Bone marrow (tissue), 2 donors: ENCODE measurements at regions not wholly inside any gene's neighbourhood (a gene's known extent, or its start where the extent isn't known, plus 50 kb on each side); places are given as distances from the start of the nearest gene placed in this dataset.

Experiments used
- DNase-seq, 2 donors: peaks; one replicate each; lab custom pipeline; 2025; lab: John Stamatoyannopoulos, UW

DNA sequence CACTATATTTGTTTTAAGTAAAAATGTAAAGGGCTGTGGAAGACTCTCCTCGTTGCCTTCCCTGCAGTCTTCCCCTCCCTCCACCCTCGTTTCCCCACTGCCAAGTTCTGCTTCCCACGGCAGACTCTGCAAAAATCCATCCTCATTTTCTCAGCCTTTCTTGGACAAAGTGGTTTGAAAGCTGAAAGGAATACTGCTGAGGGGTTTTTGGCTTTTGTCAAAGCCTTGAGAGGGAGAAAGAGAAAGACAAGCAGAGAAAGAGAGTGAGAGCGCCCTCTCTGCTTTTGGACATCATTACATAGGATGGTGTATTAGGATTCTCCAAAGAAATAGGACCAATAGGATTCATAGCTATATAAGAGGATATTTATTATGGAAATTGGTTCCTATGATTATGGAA, 455.9 kb upstream of the SOX11 start:
- DNase-seq, result no peak

DNA sequence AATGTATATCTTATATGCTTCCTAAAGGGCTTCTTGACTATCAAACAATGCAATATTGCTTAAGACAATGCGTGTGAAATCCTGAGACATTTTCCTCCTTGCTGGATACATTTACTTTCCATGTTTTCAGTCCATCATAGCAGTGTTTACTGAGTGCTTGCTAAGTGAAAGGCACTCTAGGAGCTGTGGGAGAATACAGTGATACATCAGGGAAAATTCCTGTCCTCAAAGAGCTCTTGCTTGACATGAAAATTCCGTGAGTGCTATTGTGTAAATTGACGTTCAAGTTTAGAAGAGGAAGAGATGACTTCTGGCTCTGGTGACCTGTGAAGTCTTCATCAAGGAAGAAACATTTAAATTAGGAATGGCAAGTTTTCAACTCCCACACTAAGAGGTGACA, 449.4 kb upstream of the SOX11 start:
- DNase-seq, result no peak

DNA sequence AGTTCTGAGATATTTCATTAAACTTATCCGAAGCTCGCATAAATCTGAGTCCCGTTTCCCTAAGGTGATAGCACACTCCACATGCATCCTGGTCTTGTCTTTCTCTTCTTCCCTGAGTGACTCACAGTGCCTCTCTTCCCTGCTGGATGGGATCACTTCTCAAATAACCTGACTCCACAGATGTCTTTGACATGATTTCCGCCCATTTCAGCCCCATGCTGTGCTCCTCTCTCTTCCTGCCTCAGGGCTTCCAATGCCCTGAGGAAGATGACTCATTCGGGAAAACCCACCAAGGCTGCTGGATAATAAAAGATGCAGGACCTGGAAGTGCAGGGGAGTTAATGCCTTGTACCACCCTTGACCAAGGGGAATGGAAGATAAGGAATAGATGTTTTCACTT, 441.7 kb upstream of the SOX11 start:
- DNase-seq, result no peak

DNA sequence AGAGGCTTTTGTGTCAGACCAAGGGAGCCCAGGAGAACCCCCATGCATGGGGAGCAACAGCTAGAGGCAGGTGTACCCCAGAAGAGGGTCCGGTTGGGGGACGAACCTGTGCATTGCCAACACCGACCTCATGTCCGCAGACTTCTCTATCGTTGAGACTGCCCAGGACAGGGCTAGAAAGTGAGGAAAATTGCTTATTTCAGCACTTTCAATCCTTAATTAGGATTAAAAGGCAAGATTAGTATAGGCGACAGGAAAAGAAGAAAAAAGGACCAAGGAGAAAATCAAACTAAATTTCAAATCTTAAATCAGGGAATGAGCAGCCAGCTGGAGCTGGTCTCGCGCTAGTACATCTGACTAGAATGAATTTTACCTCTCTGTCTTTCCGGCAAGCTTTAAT, 438.9 kb upstream of the SOX11 start:
- DNase-seq, result no peak

DNA sequence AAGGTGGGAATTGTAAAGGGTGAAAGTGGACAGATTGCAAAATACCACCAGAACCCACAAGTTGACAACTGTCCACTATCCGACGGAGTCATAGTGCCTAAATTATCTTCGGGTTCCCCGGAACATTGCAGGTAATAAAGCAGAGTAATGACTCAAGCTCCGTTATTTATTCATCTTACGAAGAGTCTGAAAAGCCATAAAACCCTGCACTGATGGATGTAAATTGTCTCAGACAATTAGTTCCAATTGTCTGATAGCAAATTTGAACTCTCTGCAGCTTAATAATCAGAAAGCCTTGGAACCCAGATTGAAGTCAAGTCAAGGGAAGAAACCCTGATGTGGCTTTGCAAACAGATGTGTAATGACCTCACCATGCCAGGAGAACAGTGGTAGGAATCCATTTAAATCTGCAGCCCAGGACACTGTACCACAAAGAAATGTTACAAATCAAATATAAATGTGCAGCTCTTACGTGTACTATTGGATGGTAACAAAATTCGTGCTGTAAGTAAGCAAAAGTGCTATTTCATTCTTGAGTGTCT, 437.3 kb upstream of the SOX11 start:
- DNase-seq, result no peak

DNA sequence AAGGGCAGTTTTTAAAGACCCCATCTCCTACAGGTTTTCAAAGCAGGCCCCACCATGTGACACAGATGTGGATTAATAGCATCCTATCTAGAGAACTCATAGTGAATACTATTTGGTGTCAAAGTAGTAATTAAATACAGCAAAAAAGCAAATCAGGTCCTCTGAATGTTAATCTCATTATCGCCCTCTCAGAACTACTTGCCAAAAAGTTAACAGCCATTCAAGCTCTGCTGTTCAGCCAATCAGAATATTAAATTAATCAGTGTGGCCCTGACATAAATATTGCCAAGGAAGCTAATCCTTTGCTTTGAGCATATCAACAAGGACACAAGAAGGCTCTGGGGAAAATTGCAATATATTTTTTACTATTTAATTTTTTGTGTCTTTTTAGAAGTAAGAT, 428.9 kb upstream of the SOX11 start:
- DNase-seq, result no peak

DNA sequence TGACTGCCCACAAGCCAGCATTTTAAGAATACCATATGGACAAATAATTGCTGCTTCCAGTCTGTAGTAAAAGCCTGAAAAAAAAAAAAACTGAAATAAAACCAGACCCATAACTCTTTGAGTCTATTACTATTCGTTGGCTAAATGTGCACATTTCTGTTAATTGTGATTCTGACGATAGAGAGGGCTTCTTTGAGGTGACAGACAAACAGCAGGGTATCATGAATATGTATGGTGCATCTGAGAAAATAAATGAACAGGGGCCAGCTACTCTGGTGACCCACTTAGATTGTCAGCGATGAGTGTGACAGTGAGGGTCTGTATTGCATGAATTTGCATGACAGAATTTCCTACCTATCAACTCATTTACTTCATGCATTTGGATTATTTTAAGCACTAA, 427.8 kb upstream of the SOX11 start:
- DNase-seq, result no peak

DNA sequence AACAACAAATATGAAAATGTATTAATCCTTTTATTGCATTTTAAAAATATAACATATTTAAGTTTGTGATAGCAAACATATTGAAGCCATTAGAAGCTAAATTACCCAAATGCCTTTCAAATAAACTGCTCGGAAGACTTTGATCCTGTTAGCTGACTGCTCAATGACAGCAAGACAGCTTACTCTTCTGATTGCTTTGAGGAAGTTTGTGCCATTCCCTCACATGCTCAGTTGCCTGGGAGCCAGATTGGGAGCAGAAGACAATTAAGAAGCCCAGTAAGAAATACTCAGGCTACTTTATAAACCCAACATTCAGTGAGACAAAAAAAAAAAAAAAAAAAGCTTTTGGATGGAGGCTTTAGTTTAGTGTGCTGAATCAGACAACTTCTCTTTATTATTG, 407.1 kb upstream of the SOX11 start:
- DNase-seq, result no peak

DNA sequence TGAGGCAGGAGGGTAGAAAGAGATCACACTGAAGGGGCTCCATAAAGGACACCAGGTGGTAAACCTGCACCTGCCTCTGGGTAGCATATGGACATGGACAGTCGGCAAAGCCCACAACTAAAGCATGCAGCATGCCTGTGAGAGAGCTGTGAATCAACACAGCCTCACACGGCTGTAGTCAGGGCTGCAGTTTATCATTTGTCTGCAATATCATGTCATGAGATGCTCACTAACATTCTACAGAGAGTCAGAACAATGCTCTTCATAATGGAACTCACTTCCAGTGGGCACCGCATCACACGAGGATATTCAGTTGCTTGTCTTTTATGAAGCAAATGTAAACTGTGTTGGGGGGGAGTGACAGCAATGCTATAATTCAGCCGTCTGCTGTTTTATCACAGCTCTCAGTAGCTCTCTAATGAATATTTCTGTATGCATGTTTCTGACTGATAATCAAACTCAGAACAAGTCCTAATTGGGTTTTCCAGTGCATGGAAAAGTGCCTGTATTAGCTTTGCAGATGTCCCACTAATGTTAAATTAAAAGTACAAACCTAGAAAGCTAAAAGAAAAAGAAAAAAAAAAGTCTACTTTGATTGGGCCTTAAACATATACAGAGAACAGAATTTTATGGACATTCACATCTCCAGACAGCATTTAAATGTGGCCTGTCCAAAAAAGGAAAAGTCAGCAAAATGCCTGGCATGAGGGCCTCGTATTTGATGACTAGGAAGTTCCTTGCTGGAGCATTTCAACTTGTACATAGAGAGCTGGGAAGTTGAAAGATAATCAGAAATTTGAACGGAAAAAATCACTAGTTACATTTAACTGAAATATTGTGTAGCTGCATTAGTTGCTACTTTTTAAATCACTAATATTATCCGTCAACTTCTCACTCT, 406.1 kb upstream of the SOX11 start:
- no peak for DNase-seq

DNA sequence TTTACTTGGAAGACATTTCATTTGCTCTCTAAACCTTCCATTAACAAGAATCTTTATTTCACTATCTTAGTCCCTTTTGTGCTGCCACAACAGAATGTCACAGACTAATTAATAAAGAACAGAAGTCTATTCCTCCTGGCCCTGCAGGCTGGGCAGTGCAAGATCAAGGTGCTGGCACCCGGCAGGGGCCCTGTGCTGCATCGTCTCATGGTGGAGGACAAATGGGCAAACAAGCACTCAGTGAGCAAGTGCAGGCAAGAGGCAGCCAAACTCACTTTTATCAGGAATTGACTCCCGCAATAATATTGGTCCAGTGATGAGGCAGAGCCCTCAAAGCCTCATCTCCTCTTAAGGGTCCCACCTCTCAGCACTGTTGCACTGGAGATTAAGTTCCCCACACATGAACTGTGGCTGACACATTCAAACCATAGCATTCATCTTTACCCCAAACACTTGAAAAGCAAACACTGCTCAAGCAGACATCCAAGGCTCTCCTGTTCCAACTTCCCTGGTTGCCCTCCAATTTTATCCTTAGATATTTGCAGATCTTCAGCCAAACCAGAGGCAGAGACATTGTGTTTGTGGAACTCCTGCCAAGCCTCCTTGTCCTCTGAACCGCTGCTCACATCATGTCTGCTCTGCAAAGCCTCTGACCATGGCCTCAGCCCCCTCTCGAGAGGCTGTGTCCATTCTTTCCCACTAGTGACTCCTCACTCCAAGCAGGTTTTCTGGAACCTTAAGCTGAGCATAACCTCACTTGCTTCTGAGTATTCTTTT, 404.4 kb upstream of the SOX11 start:
- no peak for DNase-seq

DNA sequence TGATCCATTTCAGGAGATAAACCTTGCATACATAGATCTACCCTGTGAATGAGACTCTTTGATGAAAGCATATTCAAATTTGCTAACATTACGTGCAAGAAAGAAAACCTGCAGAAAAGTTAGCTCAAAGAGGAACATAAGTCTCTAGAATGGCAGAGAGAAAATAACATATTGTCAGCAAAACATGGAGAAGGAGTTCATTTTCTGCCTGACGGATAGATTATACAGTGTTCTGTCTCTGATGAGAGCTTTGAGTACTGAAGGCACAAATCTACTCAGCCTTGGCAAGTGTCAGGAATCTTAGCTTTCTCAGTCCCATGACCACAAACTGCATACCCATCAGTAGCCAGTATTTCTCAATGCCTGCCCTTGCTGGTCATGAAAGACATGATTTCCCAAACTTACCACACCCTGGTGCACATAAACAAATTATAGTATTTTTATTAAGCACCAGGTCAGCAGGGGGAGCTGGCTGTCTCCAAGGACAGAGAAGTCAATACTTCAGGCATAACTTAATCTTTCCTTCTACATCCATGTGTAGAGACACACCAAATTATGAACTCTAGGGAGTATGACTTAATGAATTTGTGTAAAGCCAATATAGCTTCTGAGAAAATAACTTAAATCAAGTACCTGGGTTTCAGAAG, 401.2 kb upstream of the SOX11 start:
- no peak for DNase-seq

DNA sequence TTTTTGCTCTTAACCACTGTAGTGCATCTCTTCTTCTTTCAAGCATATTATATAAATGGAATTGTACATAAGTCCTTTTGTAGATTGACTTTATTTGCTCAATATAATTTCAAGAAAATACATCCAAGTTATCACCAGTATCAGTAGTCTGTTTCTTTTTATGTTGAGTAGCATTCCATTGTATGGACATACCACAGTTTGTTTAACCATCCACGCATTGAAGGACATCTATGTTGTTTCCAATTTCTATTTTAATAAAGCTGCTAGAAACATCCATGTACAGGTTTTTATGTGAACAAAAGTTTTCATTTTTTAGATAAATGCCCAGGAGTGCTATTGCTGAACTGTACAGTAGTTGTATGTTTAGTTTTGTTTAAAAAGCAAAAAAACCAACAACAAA, 387.5 kb upstream of the SOX11 start:
- DNase-seq, result no peak

DNA sequence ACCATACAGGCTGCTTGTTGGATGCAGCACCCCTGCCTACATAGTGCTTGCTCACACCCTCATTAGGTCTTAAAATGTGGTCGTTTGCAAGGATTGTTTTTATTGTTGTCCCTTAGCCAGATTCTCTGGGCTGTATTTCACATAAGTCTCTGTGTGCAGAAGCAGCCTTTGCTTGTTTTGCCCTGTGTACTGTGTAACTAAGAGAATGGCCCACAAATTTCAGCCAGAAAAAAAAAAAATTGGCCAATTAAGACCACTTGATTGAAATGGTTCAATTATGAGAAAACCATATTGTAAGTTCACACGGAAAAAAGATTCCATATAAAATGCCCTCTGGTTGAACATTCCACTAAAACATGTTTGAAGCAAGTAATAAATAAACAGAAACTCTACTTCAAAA, 377.1 kb upstream of the SOX11 start:
- no peak for DNase-seq

DNA sequence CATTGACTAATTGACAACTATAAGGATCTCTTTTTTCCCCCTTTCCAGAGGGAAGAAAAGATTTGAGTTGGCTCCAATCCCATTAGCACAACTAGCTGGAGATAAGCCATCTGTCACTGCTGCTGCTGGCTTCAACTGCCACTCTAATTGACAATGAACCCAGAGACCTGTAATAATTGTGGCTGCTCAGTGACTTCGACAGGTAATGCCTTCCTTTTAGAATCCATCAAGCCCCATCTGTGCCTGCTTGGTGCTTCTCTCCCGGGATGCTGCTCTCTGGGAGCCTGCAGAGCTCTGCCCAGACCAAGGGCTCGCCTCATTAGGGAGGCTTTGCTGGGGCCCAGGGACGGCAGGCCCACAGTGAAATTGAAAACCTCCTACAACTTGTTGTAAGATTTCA, 376.7 kb upstream of the SOX11 start:
- no peak for DNase-seq

DNA sequence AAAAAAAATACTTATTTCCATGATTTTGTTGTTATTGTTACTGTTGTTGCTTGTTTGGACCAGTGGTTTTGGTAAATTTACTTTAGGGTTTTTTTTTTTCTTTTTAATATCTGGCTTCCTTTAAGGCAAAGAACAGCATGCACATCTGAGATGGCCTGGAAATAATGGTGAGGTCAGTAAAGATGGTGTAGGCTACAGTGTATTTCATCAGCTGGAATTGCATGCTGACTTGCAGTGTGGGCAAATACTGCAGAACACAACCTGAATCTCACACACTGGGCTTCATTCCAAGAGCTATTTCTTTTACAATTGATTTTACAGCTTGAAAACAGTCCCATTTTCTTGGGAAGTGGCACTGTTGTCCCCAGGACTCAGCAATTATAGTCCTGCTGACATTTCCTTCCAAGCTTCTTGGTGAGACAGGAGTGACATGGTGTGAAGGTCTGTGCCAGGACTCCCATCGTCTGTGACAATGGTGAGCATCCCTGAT, 376.1 kb upstream of the SOX11 start:
- no peak for DNase-seq

DNA sequence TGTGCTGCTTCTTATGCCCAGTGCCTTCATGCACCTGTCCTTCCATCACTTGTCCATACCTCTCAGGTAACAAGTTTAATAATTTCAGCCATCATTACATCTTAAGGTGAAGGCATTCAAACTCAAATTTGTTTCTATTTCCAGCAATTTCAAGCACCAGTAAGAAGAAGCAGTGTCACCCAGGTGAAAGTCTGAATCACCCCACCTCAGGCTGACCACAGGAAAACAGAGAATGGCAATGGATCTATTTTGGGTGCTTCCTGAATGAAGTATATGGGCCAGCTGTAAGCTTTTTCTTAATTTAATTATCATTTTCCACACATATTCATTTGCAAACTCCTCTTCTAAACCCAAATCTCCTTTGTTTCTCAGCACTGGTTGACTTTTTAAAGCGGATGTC, 372.7 kb upstream of the SOX11 start:
- DNase-seq, result no peak

DNA sequence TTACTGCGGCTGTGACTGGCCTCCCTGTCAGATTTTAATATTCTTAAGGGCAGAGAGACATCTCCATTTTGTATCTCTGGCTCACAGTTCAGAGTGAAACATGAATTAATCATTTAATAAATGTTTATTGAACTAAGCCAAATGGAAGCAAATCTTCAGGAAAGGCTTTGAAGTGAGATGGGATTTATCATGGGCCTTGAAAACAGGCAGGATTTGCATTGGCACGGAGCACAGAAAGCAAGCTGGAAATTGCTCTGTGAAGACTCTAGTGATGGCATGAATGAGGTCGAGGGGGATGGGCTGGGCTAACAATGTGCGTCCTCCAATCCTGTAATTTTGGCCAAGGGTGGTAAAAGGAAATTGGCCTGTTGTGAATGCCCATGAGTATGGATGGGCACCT, 369.8 kb upstream of the SOX11 start:
- no peak for DNase-seq

DNA sequence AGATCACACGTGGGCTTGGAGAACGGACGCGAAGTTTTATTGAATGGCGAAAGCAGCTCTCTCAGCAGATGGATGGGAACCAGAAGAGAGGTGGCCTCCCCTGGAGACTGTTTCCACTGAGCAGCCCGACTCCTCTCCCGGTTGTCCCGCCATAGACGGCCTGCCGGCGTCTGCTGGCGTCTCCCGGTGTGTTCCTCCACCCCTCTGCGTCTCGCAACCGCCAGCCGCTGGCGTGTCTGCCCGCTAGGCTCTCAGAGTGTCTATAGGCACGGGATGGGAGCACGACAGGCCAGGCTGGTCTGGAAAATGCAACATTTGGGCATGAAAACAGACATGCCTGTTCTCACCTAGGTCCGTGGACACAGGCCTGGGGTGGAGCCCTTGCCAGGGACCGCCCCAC, 366.7 kb upstream of the SOX11 start:
- no peak for DNase-seq

DNA sequence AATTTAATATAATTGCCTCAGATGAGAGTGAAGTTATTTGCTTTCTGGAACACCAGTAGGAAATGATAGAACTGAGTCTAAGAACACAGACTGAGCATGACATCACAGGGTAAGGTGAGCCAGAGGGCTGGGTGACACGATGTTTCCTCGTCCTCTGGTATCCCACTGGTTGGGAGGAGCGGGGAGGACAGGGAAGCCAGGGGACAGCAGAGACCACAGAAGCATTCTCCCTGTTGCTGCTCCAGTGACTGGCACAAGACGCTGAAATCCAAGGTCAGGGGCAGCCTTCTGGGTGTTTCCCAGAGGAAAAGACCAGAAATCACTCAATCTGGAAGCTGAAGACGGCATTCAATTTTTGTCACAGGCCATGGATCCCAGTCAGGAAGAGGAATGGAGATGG, 363.4 kb upstream of the SOX11 start:
- no peak for DNase-seq

DNA sequence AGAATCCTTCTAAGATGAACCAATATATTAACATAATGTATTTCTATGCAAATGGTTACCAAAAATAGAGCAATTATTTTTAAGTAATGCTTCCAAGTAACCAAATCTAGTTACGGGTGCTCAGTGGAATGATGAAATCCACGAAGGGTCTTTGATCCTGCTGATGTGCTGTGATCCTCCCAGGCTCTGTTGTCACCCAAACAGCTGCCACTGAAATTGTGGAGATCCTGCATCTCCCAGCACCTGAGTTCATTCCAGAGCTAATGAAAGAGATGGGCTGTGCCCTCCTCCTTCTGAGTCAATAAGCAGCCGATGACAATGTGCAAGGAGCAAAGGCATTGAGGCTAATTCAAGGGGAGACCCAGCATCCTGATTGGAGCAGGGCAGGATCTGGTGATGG, 362.4 kb upstream of the SOX11 start:
- no peak for DNase-seq

DNA sequence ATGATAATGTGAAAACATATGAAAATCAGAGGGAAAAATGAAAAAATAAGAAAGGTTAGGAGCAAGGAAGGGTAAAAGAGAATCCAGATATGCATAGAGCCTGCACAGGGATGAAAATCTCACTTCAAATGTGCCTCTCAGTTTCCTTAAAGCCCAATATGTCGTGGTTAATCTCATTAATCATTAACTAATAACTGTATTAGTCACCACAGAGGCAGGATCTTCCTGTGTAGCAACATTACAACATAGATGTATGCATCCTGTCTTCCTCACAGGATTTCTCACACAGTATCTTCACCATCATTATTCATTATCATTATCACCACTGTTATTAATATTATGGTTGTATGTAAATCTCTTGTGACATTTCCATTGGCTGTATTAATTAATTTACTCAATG, 361.2 kb upstream of the SOX11 start:
- no peak for DNase-seq

DNA sequence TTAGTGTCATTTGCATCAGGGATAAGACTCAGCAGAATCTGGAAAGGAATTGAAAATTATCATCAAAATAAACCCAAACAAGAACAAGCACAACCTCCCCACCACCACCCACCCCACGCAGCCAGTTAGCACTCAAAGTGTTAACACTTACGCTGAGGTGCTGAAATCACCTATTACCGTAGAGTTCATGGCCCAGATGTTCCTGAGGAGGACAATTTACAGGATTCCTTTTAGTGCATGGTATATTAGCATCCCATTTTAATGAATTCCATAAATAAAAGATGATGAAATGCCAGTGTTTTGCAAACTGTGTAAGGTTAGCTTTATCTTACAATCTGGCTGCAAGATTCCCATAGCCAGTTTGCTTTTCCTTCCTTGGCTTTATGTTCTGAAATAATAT, 359.3 kb upstream of the SOX11 start:
- DNase-seq, result no peak

DNA sequence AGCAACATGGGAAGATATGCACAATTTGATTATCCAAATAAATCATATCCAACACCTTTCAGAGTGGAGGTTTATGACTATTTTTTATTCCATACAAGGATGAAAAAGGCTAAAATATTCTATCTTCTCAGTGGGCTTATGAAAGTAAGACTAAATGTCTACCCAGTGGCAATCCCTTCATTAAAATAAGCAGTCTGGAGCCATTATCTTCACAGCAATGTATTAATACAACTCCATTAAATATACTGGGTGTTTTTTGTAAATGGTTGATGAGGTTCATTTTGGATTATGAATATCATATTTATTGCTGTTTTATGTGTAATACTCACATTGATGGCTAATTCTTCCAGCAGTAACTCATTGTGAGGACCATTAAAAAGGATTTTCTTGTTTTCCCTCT, 352.7 kb upstream of the SOX11 start:
- DNase-seq, result no peak
